IMR-90 (cell line): ENCODE measurements at regions not wholly inside any gene's neighbourhood (a gene's known extent, or its start where the extent isn't known, plus 50 kb on each side); places are given as distances from the start of the nearest gene placed in this dataset.

Experiments
- ATAC-seq: fragments of 200-7000 bp; cut with Tn5 transposase; 2 replicates; pipeline ENCODE4 v1.9.1; 2020; ENCODE audit warnings: low read depth, mild to moderate bottlenecking, moderate library complexity
- BruUV-seq: library from RNA; stranded (reverse); fragments of 400-500 nt; replicated peaks from 2 replicates; lab custom pipeline; 2021; lab: Mats Ljungman, UMichigan
- CTCF ChIA-PET: fragments of 300-600 bp; formaldehyde crosslinking; extraction: SDS; loops from one replicate; lab custom pipeline; 2021; ENCODE audit warnings: antibody characterized with exemption; lab: Yijun Ruan, JAX
- POLR2A ChIA-PET: fragments of 300-600 bp; sonication (Branson Sonifier 250); formaldehyde crosslinking; loops from one replicate; lab custom pipeline; 2022; ENCODE audit warnings: antibody characterized with exemption; ENCODE audit not compliant: unreplicated experiment; lab: Charles Lee
- DNase-seq: peaks from one replicate; pipeline ENCODE4 v3.0.0; 2013
- H2AFZ ChIP-seq: replicated peaks from 2 replicates; pipeline ENCODE3; 2013; ENCODE audit warnings: low read length, mild to moderate bottlenecking; ENCODE audit not compliant: poor library complexity
- H2AK5ac ChIP-seq: 2 replicates; pipeline ENCODE4 v1.6.1; 2013; ENCODE audit warnings: low read depth, low read length, inconsistent platforms
- H2AK9ac ChIP-seq: replicated peaks from 2 replicates; pipeline ENCODE3; 2013; ENCODE audit warnings: mild to moderate bottlenecking, low read depth, low read length, moderate library complexity; ENCODE audit not compliant: poor library complexity
- H2BK120ac ChIP-seq: 2 replicates; pipeline ENCODE4 v1.6.1; 2013; ENCODE audit warnings: low read depth, low read length, inconsistent platforms
- H2BK15ac ChIP-seq: 3 replicates; pipeline ENCODE4 v1.6.1; 2013; ENCODE audit warnings: low read depth, low read length, inconsistent platforms
- H2BK20ac ChIP-seq: 2 replicates; pipeline ENCODE4 v1.6.1; 2013; ENCODE audit warnings: low read depth, mild to moderate bottlenecking, inconsistent platforms, low read length, moderate library complexity
- H2BK5ac ChIP-seq: 2 replicates; pipeline ENCODE4 v1.6.1; 2013; ENCODE audit warnings: mild to moderate bottlenecking, low read depth, low read length, inconsistent platforms; ENCODE audit not compliant: poor library complexity, severe bottlenecking
- H3K14ac ChIP-seq: replicated peaks from 2 replicates; pipeline ENCODE4 v1.6.1; 2013; ENCODE audit warnings: low read depth, low read length, inconsistent platforms
- H3K18ac ChIP-seq: 2 replicates; pipeline ENCODE4 v1.6.1; 2013; ENCODE audit warnings: low read depth, low read length, control low read depth
- H3K23ac ChIP-seq: 2 replicates; pipeline ENCODE4 v1.6.1; 2013; ENCODE audit warnings: low read depth, low read length, inconsistent platforms
- H3K27ac ChIP-seq: 2 replicates; pipeline ENCODE4 v1.5.1; 2013; ENCODE audit warnings: mild to moderate bottlenecking, control low read depth, low read length; ENCODE audit not compliant: insufficient read depth
- H3K27me3 ChIP-seq: 2 replicates; pipeline ENCODE4 v1.6.1; 2013; ENCODE audit warnings: low read length; ENCODE audit not compliant: control insufficient read depth, insufficient read depth
- H3K36me3 ChIP-seq: 2 replicates; pipeline ENCODE4 v1.6.1; 2013; ENCODE audit warnings: low read length, mixed read lengths; ENCODE audit not compliant: control insufficient read depth, insufficient read depth
- H3K4ac ChIP-seq: 2 replicates; pipeline ENCODE4 v1.6.1; 2013; ENCODE audit warnings: low read depth, low read length, inconsistent platforms
- H3K4me1 ChIP-seq: 2 replicates; pipeline ENCODE4 v1.6.1; 2013; ENCODE audit warnings: low read length, mixed read lengths; ENCODE audit not compliant: control insufficient read depth, insufficient read depth
- H3K4me2 ChIP-seq: 2 replicates; pipeline ENCODE4 v1.6.1; 2013; ENCODE audit warnings: low read depth, mild to moderate bottlenecking, control low read depth, low read length, moderate library complexity
- H3K4me3 ChIP-seq: 2 replicates; pipeline ENCODE4 v1.5.1; 2013; ENCODE audit warnings: low read depth, mild to moderate bottlenecking, control low read depth, low read length, moderate library complexity; ENCODE audit not compliant: insufficient read depth
- H3K56ac ChIP-seq: 2 replicates; pipeline ENCODE4 v1.6.1; 2013; ENCODE audit warnings: low read length, inconsistent platforms; ENCODE audit not compliant: insufficient read depth; ENCODE audit errors: extremely low read depth
- H3K79me1 ChIP-seq, 2 experiments: 2 replicates each; pipeline ENCODE4 v1.6.1; 2013; ENCODE audit warnings: low read length in 2 of 2, inconsistent platforms in 1 of 2, low read depth in 1 of 2
- H3K9ac ChIP-seq: 2 replicates; pipeline ENCODE4 v1.6.1; 2013; ENCODE audit warnings: low read depth, low read length, control low read depth
- H3K9me1 ChIP-seq: 2 replicates; pipeline ENCODE4 v1.6.1; 2013; ENCODE audit warnings: low read length, inconsistent platforms; ENCODE audit not compliant: insufficient read depth
- H3K9me3 ChIP-seq: 2 replicates; pipeline ENCODE4 v1.6.1; 2013; ENCODE audit warnings: low read length; ENCODE audit not compliant: control insufficient read depth, insufficient read depth
- H4K20me1 ChIP-seq: 2 replicates; pipeline ENCODE4 v1.6.1; 2013; ENCODE audit warnings: low read length, inconsistent platforms; ENCODE audit not compliant: insufficient read depth
- H4K5ac ChIP-seq: 2 replicates; pipeline ENCODE4 v1.6.1; 2013; ENCODE audit warnings: mild to moderate bottlenecking, low read depth, low read length, control low read depth
- H4K8ac ChIP-seq, 2 experiments: 2 replicates each; pipeline ENCODE4 v1.6.1; 2013; ENCODE audit warnings: low read depth in 2 of 2, low read length in 2 of 2, control low read depth in 1 of 2, inconsistent platforms in 1 of 2
- H4K91ac ChIP-seq: 2 replicates; pipeline ENCODE4 v1.6.1; 2013; ENCODE audit warnings: low read depth, low read length, inconsistent platforms; ENCODE audit not compliant: insufficient read depth
- BHLHE40 ChIP-seq: fragments of 150-350 bp; IDR thresholded peaks from 2 replicates; pipeline ENCODE4 v1.6.1; 2016; ENCODE audit warnings: mild to moderate bottlenecking, low read depth, low read length
- CEBPB ChIP-seq: IDR thresholded peaks from 2 replicates; pipeline ENCODE4 v1.6.1; 2012; ENCODE audit warnings: low read depth, low read length, improper control_type of control experiment
- CHD1 ChIP-seq: IDR thresholded peaks from 2 replicates; pipeline ENCODE4 v1.6.1; 2012; ENCODE audit warnings: low read depth, low read length, improper control_type of control experiment
- CTCF ChIP-seq: conservative IDR thresholded peaks from 2 replicates; pipeline ENCODE4 v1.5.1; 2012; ENCODE audit warnings: mild to moderate bottlenecking, low read depth, low read length, improper control_type of control experiment
- ELK1 ChIP-seq: fragments of 150-350 bp; IDR thresholded peaks from 2 replicates; pipeline ENCODE4 v1.6.1; 2016; ENCODE audit warnings: low read depth, mild to moderate bottlenecking, low read length, moderate library complexity, borderline replicate concordance
- FOS ChIP-seq: fragments of 150-350 bp; IDR thresholded peaks from 2 replicates; pipeline ENCODE4 v1.6.1; 2016; ENCODE audit warnings: low read depth, low read length
- MAFK ChIP-seq: IDR thresholded peaks from 2 replicates; pipeline ENCODE4 v1.6.1; 2012; ENCODE audit warnings: low read depth, low read length, improper control_type of control experiment
- MAZ ChIP-seq: IDR thresholded peaks from 2 replicates; pipeline ENCODE4 v1.6.1; 2012; ENCODE audit warnings: low read depth, mild to moderate bottlenecking, low read length, improper control_type of control experiment, moderate library complexity, borderline replicate concordance
- MXI1 ChIP-seq: IDR thresholded peaks from 2 replicates; pipeline ENCODE4 v1.6.1; 2012; ENCODE audit warnings: low read depth, mild to moderate bottlenecking, low read length, moderate library complexity, borderline replicate concordance
- NFE2L2 ChIP-seq: fragments of 150-350 bp; IDR thresholded peaks from 2 replicates; pipeline ENCODE4 v1.6.1; 2016; ENCODE audit warnings: low read depth, mild to moderate bottlenecking, low read length
- POLR2A ChIP-seq: IDR thresholded peaks from 2 replicates; pipeline ENCODE4 v1.6.1; 2012; ENCODE audit warnings: mild to moderate bottlenecking, low read depth, low read length
- RAD21 ChIP-seq: IDR thresholded peaks from 2 replicates; pipeline ENCODE4 v1.6.1; 2012; ENCODE audit warnings: low read length, improper control_type of control experiment
- RCOR1 ChIP-seq: IDR thresholded peaks from 2 replicates; pipeline ENCODE4 v1.6.1; 2012; ENCODE audit warnings: mild to moderate bottlenecking, low read length, improper control_type of control experiment; ENCODE audit not compliant: insufficient replicate concordance
- RFX5 ChIP-seq: IDR thresholded peaks from 2 replicates; pipeline ENCODE4 v1.8.0; 2012; ENCODE audit warnings: low read depth, mild to moderate bottlenecking, low read length, moderate library complexity
- SMC3 ChIP-seq: fragments of 150-350 bp; IDR thresholded peaks from 2 replicates; pipeline ENCODE4 v1.6.1; 2016; ENCODE audit warnings: low read depth, mild to moderate bottlenecking, antibody characterized with exemption, low read length, moderate library complexity
- USF2 ChIP-seq: fragments of 150-350 bp; IDR thresholded peaks from 2 replicates; pipeline ENCODE4 v1.6.1; 2017; ENCODE audit warnings: mild to moderate bottlenecking, antibody characterized with exemption, low read length, low read depth
- WGBS, 2 experiments: methylation state at CpG; one replicate each; pipeline versions ENCODE4 v1.1.5 to v1.1.7; 2013; ENCODE audit warnings: missing lambda C conversion rate in 2 of 2; ENCODE audit not compliant: insufficient read length in 1 of 2; ENCODE audit errors: extremely low coverage in 2 of 2; 5-methylcytosine and 5-hydroxymethylcytosine counted together
- dilution Hi-C: fragments of 300-500 bp; cut with HindIII; formaldehyde crosslinking; loops from one replicate; pipeline ENCODE4 v1.14.3; 2018; ENCODE audit warnings: low sequenced_read_pairs; ENCODE audit not compliant: unreplicated experiment
- in situ Hi-C: fragments of 300-500 bp; cut with MboI; formaldehyde crosslinking; loops from 3 replicates; pipeline ENCODE4 v1.14.3; 2019; ENCODE audit warnings: low sequenced_read_pairs, inconsistent platforms, mixed read lengths
- intact Hi-C: fragments of 100-400 bp; cut with micrococcal nuclease; formaldehyde crosslinking; loops from 2 replicates; pipeline ENCODE4 v1.10.0; 2022

- Histone ChIP-seq H3K4ac (no peak overlapping the region), H4K91ac (no peak overlapping the region), H2AK5ac (no peak overlapping the region), H3K9ac (no peak overlapping the region), H2BK120ac (no peak overlapping the region), H3K4me3 (no peak overlapping the region), H3K56ac (no peak overlapping the region), H3K4me2 (no peak overlapping the region), H3K9me1 (no peaks in the 10 kb centered on the region), H2BK15ac (no peak overlapping the region), H3K36me3 (no peaks in the 10 kb centered on the region), H2AK9ac (peak overlapping the region; percentile 55), H2BK20ac (no peak overlapping the region), H3K27me3 (peaks cover 44% of the 10 kb centered on the region), H3K9me3 (peaks cover 2% of the 10 kb centered on the region; the same call in 1 of the 2 replicates), H2BK5ac (no peak overlapping the region), H3K27ac (no peak overlapping the region), H3K18ac (no peak overlapping the region), H3K23ac (no peak overlapping the region), H2AFZ (peak overlapping the region; percentile 63), H3K14ac (no peak overlapping the region), H4K20me1 (no peaks in the 10 kb centered on the region), H3K79me1 (no peaks in the 10 kb centered on the region), H4K5ac (no peak overlapping the region), H3K4me1 (no peaks in the 10 kb centered on the region), H4K8ac (no peak overlapping the region)
- POLR2A ChIA-PET = no interaction called here
- DNase-seq (no peak), ATAC-seq (0 out of 2 replicates have a peak, but pooled peaks have one; percentile 11)
- dilution Hi-C loops = no loop called here
- WGBS, 2 experiments = no CpG with 5 or more reads among the region's 7 CpGs
- in situ Hi-C loops = no loop called here
- CTCF ChIA-PET = no interaction called here
- intact Hi-C loops = no loop called here
- BruUV-seq = no TSS peak
- TF ChIP-seq MXI1 = no peak
- no peak for TF ChIP-seq MAFK
- TF ChIP-seq RFX5 = no peak
- no peak for TF ChIP-seq RAD21
- TF ChIP-seq SMC3 = no peak
- TF ChIP-seq MAZ = no peak
- TF ChIP-seq POLR2A = no peak
- TF ChIP-seq FOS = no peak
- no peak for TF ChIP-seq CTCF
- no peak for TF ChIP-seq BHLHE40
- TF ChIP-seq ELK1 = no peak
- no peak for TF ChIP-seq CEBPB
- no peak for TF ChIP-seq USF2
- TF ChIP-seq CHD1 = no peak
- no peak for TF ChIP-seq NFE2L2
- TF ChIP-seq RCOR1 = no peak
Observed at GRCh38 chr3:197406266-197406665, 107.9 kb upstream of the DLG1 start.
